ENCODE measurements at regions not wholly inside any gene's neighbourhood (a gene's known extent, or its start where the extent isn't known, plus 50 kb on each side); places are given as distances from the start of the nearest gene placed in this dataset.

GRCh38 chr1:98322086-98322485 lies 339.4 kb upstream of the SNX7 start:
- TF ChIP-seq TAF1 (IDR thresholded peaks at IDR 0.05; ENCODE audit: low read depth) (no peak), CREB1 (IDR thresholded peaks at IDR 0.05; ENCODE audit: low read depth) (no peak), USF1 (IDR thresholded peaks at IDR 0.05) (no peak), FOXM1 (IDR thresholded peaks at IDR 0.05; ENCODE audit: borderline replicate concordance, low read depth) (no peak), ZBTB7A (IDR thresholded peaks at IDR 0.05; ENCODE audit: low read depth) (no peak), NFIC (IDR thresholded peaks at IDR 0.05) (no peak), EP300 (IDR thresholded peaks at IDR 0.05; ENCODE audit: borderline replicate concordance) (no peak), RAD21 (IDR thresholded peaks at IDR 0.05; ENCODE audit: low read depth) (no peak), YY1 (IDR thresholded peaks at IDR 0.05; ENCODE audit: low read depth) (no peak), CEBPB (IDR thresholded peaks at IDR 0.05) (no peak), TEAD4 (IDR thresholded peaks at IDR 0.05) (no peak), TCF12 (IDR thresholded peaks at IDR 0.05; ENCODE audit: low read depth) (no peak)

Measured in Ishikawa (cell line).